Renal cortex interstitium (tissue), 11 donors: ENCODE measurements at regions not wholly inside any gene's neighbourhood (a gene's known extent, or its start where the extent isn't known, plus 50 kb on each side); places are given as distances from the start of the nearest gene placed in this dataset.
A peak's percentile ranks its signal among the peaks of the same experiment; 100 is the strongest.

ENCODE experiments used
- DNase-seq, 11 donors: peaks; one replicate each; pipeline ENCODE4 v3.0.0-alpha.2; 2013; ENCODE audit warnings: low read depth in 9 of 11, low spot score in 4 of 11; ENCODE audit errors: extremely low read depth in 1 of 11

GRCh38 chr1:30041741-30042437, 681.5 kb downstream of the MATN1 start:
- DNase-seq: no peak

GRCh38 chr1:30040081-30041019, 683.0 kb downstream of the MATN1 start:
- DNase-seq: no peak

GRCh38 chr1:30039354-30040080, 683.9 kb downstream of the MATN1 start:
- no peak for DNase-seq

GRCh38 chr1:30038134-30039025, 685.0 kb downstream of the MATN1 start:
- no peak for DNase-seq

GRCh38 chr1:30037251-30038118, 685.9 kb downstream of the MATN1 start:
- DNase-seq: no peak

- DNase-seq: no peak
Measured at GRCh38 chr1:30036666-30037065, 686.7 kb downstream of the MATN1 start.

GRCh38 chr1:30036229-30036547, 687.2 kb downstream of the MATN1 start:
- no peak for DNase-seq

- DNase-seq: no peak
Measured at GRCh38 chr1:30035522-30036228, 687.7 kb downstream of the MATN1 start.

GRCh38 chr1:30034627-30035521, 688.5 kb downstream of the MATN1 start:
- DNase-seq: peak in 1 of 11 donors; percentile 10

- DNase-seq: no peak
Measured at GRCh38 chr1:30034105-30034626, 689.2 kb downstream of the MATN1 start.

- DNase-seq: no peak
Measured at GRCh38 chr1:30033256-30034104, 689.9 kb downstream of the MATN1 start.

GRCh38 chr1:30032302-30032701, 691.1 kb downstream of the MATN1 start:
- no peak for DNase-seq

GRCh38 chr1:30029677-30030076, 693.7 kb downstream of the MATN1 start:
- DNase-seq: no peak

GRCh38 chr1:30028939-30029338, 694.4 kb downstream of the MATN1 start:
- DNase-seq: no peak

- no peak for DNase-seq
Measured at GRCh38 chr1:30028283-30028682, 695.1 kb downstream of the MATN1 start.
